Thyroid gland (tissue), 4 donors: ENCODE measurements at regions not wholly inside any gene's neighbourhood (a gene's known extent, or its start where the extent isn't known, plus 50 kb on each side); places are given as distances from the start of the nearest gene placed in this dataset.
A peak's percentile ranks its signal among the peaks of the same experiment; 100 is the strongest.

Experiments
- DNase-seq, 2 donors: peaks; one replicate each; pipeline ENCODE4 v3.0.0-alpha.2; 2019
- H3K27ac ChIP-seq, 3 donors: fragments of 200-600 bp; sonication (generic); 1 replicate in 2 of 3; 2 replicates in 1 of 3; pipeline ENCODE4 v1.5.1; 2016 to 2019; ENCODE audit warnings: mild to moderate bottlenecking in 1 of 3, moderate library complexity in 1 of 3
- H3K27me3 ChIP-seq: fragments of 200-600 bp; sonication (generic); one replicate; pipeline ENCODE4 v1.5.1; 2019
- H3K36me3 ChIP-seq, 2 donors: fragments of 200-600 bp; sonication (generic); one replicate each; pipeline ENCODE4 v1.5.1; 2016 to 2019
- H3K4me1 ChIP-seq, 2 donors: fragments of 200-600 bp; sonication (generic); one replicate each; pipeline ENCODE4 v1.5.1; 2017 to 2019
- H3K4me3 ChIP-seq, 3 donors: fragments of 200-600 bp; sonication (generic); replicated peaks in 1 of 3; 1 replicate in 2 of 3; 2 replicates in 1 of 3; pipeline ENCODE4 v1.5.1; 2016; ENCODE audit warnings: mild to moderate bottlenecking in 1 of 3
- H3K9me3 ChIP-seq: fragments of 200-600 bp; sonication (generic); one replicate; pipeline ENCODE4 v1.5.1; 2017
- POLR2A ChIP-seq, 2 donors: fragments of 450-650 bp; IDR thresholded peaks; one replicate each; pipeline ENCODE4 v1.6.1; 2017; ENCODE audit warnings: antibody characterized with exemption in 2 of 2, mild to moderate bottlenecking in 2 of 2, moderate library complexity in 1 of 2
- WGBS, 2 donors: methylation state at CpG; one replicate each; pipeline ENCODE4 v1.1.5; 2017; 5-methylcytosine and 5-hydroxymethylcytosine counted together
- intact Hi-C: fragments of 100-400 bp; cut with DNase I; formaldehyde crosslinking; loops from one replicate; pipeline ENCODE4 v1.15.1; 2023
- TF ChIP-seq, protein P1 (sequence below), 6 experiments: fragments of 200-600 bp in 3 of 6; fragments of 450-650 bp in 3 of 6; sonication (generic) in 3 of 6; IDR thresholded peaks; one replicate each; pipeline ENCODE4 v1.5.1; 2016 to 2019; ENCODE audit warnings: antibody characterized with exemption in 6 of 6, mild to moderate bottlenecking in 2 of 6, inconsistent platforms in 1 of 6, moderate library complexity in 1 of 6

DNA sequence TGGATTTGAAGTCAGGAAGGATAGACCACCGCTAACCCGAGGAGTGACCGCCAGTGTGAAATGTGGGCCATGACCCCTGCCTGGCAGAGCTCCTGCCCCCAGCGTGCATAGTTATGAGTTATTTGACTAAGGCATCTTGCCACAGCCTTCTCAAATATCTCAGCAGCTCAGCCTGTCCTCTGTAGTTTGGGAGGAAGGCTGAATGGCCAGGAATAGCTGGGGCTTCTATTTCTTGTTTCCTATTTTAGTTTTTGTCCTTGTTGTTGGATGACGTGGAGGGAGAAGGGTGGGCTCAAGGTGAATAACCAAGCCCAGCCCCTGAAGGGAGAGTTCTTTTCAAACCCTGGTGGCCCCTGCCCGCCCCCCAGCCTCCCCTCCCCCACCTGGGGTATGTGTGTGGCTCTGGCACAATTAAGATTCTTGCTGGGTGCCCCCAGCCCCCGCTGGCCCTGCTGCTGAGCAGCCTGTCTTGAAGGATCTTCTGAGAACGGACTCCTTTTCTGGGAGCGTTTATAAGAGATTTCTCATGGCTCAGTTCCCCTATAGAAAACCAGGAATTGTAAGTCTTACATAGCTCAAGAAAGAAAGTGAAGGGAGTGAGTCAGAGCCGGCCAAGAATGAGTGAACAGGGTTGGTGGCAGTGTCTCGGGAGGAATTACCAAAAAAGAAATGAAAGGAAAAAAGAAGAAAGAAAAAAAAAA is 157.4 kb downstream of the GLI2 start:
- DNase-seq, result no peak
- Histone ChIP-seq H3K36me3 (no peaks in the 10 kb centered on the region), H3K27me3 (no peaks in the 10 kb centered on the region), H3K9me3 (no peaks in the 10 kb centered on the region), H3K4me3 (no peak overlapping the region), H3K27ac (peak overlapping the region in 2 of 3 donors; percentile 10 to 38), H3K4me1 (no peaks in the 10 kb centered on the region)
- 63 to 65% methylated on average over 11 of the region's 11 CpGs for WGBS, 2 donors
- intact Hi-C loops, result no loop called here
- no peak for TF ChIP-seq POLR2A (IDR thresholded peaks at IDR 0.05)
- TF ChIP-seq, protein P1, sequence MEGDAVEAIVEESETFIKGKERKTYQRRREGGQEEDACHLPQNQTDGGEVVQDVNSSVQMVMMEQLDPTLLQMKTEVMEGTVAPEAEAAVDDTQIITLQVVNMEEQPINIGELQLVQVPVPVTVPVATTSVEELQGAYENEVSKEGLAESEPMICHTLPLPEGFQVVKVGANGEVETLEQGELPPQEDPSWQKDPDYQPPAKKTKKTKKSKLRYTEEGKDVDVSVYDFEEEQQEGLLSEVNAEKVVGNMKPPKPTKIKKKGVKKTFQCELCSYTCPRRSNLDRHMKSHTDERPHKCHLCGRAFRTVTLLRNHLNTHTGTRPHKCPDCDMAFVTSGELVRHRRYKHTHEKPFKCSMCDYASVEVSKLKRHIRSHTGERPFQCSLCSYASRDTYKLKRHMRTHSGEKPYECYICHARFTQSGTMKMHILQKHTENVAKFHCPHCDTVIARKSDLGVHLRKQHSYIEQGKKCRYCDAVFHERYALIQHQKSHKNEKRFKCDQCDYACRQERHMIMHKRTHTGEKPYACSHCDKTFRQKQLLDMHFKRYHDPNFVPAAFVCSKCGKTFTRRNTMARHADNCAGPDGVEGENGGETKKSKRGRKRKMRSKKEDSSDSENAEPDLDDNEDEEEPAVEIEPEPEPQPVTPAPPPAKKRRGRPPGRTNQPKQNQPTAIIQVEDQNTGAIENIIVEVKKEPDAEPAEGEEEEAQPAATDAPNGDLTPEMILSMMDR (IDR thresholded peaks at IDR 0.05), result no peak

- DNase-seq, result no peak
- H3K36me3 ChIP-seq, result no peaks in the 10 kb centered on the region
- H3K4me3 ChIP-seq, result no peak overlapping the region
- WGBS, 2 donors, result 77 to 85% methylated on average over 18 of the region's 18 CpGs
- TF ChIP-seq, protein P1 (IDR thresholded peaks at IDR 0.05), result no peak
- TF ChIP-seq POLR2A (IDR thresholded peaks at IDR 0.05), result no peak
- H3K9me3 ChIP-seq, result no peaks in the 10 kb centered on the region
- H3K27me3 ChIP-seq, result no peaks in the 10 kb centered on the region
- intact Hi-C loops, result no loop called here
- peak overlapping the region in 1 of 3 donors; percentile 38 for H3K27ac ChIP-seq
- H3K4me1 ChIP-seq, result no peaks in the 10 kb centered on the region
These were observed 158.3 kb downstream of the GLI2 start for GRCh38 chr2:120893811-120894584.

GRCh38 chr2:120894966-120895365 is 159.3 kb downstream of the GLI2 start:
- Histone ChIP-seq H3K27me3 (no peaks in the 10 kb centered on the region), H3K36me3 (no peaks in the 10 kb centered on the region), H3K9me3 (no peaks in the 10 kb centered on the region), H3K4me3 (no peak overlapping the region), H3K4me1 (no peaks in the 10 kb centered on the region), H3K27ac (no peak overlapping the region)
- no peak for TF ChIP-seq POLR2A (IDR thresholded peaks at IDR 0.05)
- TF ChIP-seq, protein P1 (IDR thresholded peaks at IDR 0.05), result no peak
- DNase-seq, result no peak
- WGBS, 2 donors, result 57 to 67% methylated on average over 5 of the region's 5 CpGs
- intact Hi-C loops, result no loop called here

GRCh38 chr2:120896126-120896525 is 160.5 kb downstream of the GLI2 start:
- TF ChIP-seq, protein P1 (IDR thresholded peaks at IDR 0.05), result no peak
- TF ChIP-seq POLR2A (IDR thresholded peaks at IDR 0.05), result no peak
- Histone ChIP-seq H3K27me3 (no peaks in the 10 kb centered on the region), H3K27ac (no peak overlapping the region), H3K36me3 (no peaks in the 10 kb centered on the region), H3K9me3 (no peaks in the 10 kb centered on the region), H3K4me1 (no peaks in the 10 kb centered on the region), H3K4me3 (no peak overlapping the region)
- WGBS, 2 donors, result 90 to 91% methylated on average over 3 of the region's 3 CpGs
- DNase-seq, result no peak
- intact Hi-C loops, result no loop called here

DNA sequence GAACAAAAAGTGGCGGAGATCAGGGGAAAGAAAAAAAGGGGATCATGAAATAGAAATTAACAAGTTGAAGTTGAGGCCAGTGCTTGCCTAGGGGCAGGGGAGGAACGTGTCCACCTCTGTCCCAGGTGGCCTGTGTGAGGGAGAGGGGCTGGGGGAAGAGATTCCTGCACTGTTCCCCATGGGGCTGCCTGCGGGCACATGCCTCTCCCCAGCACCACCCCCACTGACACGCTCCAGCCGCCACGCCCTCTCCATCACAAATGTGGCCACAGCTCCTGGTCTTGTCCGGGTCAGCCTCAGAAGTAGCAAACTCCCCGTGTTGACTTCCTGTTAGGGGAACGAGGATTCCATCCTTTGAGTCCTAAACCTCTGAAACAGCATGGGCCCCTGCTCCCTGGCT is 161.2 kb downstream of the GLI2 start:
- Histone ChIP-seq H3K4me3 (no peak overlapping the region), H3K27me3 (no peaks in the 10 kb centered on the region), H3K36me3 (no peaks in the 10 kb centered on the region), H3K9me3 (no peaks in the 10 kb centered on the region), H3K27ac (no peak overlapping the region), H3K4me1 (no peaks in the 10 kb centered on the region)
- WGBS, 2 donors, result 72 to 80% methylated on average over 8 to 9 of the region's 9 CpGs
- no peak for DNase-seq
- intact Hi-C loops, result no loop called here
- TF ChIP-seq, protein P1 (IDR thresholded peaks at IDR 0.05), result no peak
- no peak for TF ChIP-seq POLR2A (IDR thresholded peaks at IDR 0.05)
